Psoas muscle (tissue), 7 donors: ENCODE measurements at regions not wholly inside any gene's neighbourhood (a gene's known extent, or its start where the extent isn't known, plus 50 kb on each side); places are given as distances from the start of the nearest gene placed in this dataset.

Experiments used
- ATAC-seq, 4 donors: fragments of 200-7000 bp; cut with Tn5 transposase; one replicate each; pipeline ENCODE4 v1.9.1; 2020; ENCODE audit warnings: moderate library complexity in 3 of 4, mild to moderate bottlenecking in 2 of 4
- DNase-seq, 2 donors: peaks; one replicate each; pipeline ENCODE4 v3.0.0-alpha.2; 2020
- H3K27ac ChIP-seq: fragments of 200-600 bp; one replicate; pipeline ENCODE4 v1.8.0; 2022
- H3K27me3 ChIP-seq, 3 donors: fragments of 200-600 bp in 1 of 3; one replicate each; pipeline versions ENCODE4 v1.6.1 to v1.8.0; 2013 to 2022; ENCODE audit warnings: low read length in 2 of 3, mild to moderate bottlenecking in 2 of 3, moderate library complexity in 1 of 3; ENCODE audit not compliant: insufficient read depth in 3 of 3
- H3K36me3 ChIP-seq, 2 donors: fragments of 200-600 bp in 1 of 2; one replicate each; pipeline versions ENCODE4 v1.6.1 to v1.8.0; 2013 to 2022; ENCODE audit warnings: low read depth in 1 of 2, mild to moderate bottlenecking in 1 of 2, moderate library complexity in 1 of 2; ENCODE audit not compliant: insufficient read depth in 1 of 2
- H3K4me1 ChIP-seq: fragments of 200-600 bp; one replicate; pipeline ENCODE4 v1.8.0; 2022
- H3K4me3 ChIP-seq: fragments of 200-600 bp; one replicate; pipeline ENCODE4 v1.8.0; 2022; ENCODE audit warnings: mild to moderate bottlenecking
- H3K9me3 ChIP-seq: fragments of 200-600 bp; one replicate; pipeline ENCODE4 v1.8.0; 2022
- CTCF ChIP-seq: fragments of 200-600 bp; IDR thresholded peaks from one replicate; pipeline ENCODE4 v1.8.0; 2022; ENCODE audit warnings: antibody characterized with exemption
- WGBS, 3 donors: extraction: QIAGEN DNeasy Blood & Tissue Kit; methylation state at CpG; one replicate each; pipeline versions ENCODE4 v1.1.6 to v1.1.7; 2013; 5-methylcytosine and 5-hydroxymethylcytosine counted together
- intact Hi-C, 2 donors: fragments of 100-400 bp; cut with DNase I; formaldehyde crosslinking; loops; one replicate each; pipeline versions ENCODE4 v1.11.0 to v1.14.2; 2022
- donor health status: healthy with polysubstance abuse.
- donor health status: DM: no; HTN: no; CAD: no; lungs with moderate emphysema.
- donor health status: Bipolar disorder and iron deficiency.
- donor health status: healthy.
- donor health status: DM: yes; HTN: yes; CAD: no.
- donor health status: DM: no; HTN: no; CAD: no.
- donor health status: DM: yes; HTN: yes; CAD: no.

- H3K4me1 ChIP-seq: no peaks in the 10 kb centered on the region
- no peaks in the 10 kb centered on the region for H3K9me3 ChIP-seq
- no peak overlapping the region for H3K27ac ChIP-seq
- no peak for DNase-seq
- no peaks in the 10 kb centered on the region for H3K36me3 ChIP-seq
- intact Hi-C loops: no loop called here
- H3K4me3 ChIP-seq: no peak overlapping the region
- WGBS, 3 donors: 92 to 94% (median 93%) methylated on average over 7 of the region's 7 CpGs
- no peak for ATAC-seq
- no peak for TF ChIP-seq CTCF
- H3K27me3 ChIP-seq: no peaks in the 10 kb centered on the region
These were observed 504.2 kb upstream of the ID4 start for GRCh38 chr6:19332806-19333460.

GRCh38 chr6:19333936-19334335, 503.2 kb upstream of the ID4 start:
- Histone ChIP-seq H3K27me3 (no peaks in the 10 kb centered on the region), H3K9me3 (no peaks in the 10 kb centered on the region), H3K4me3 (no peak overlapping the region), H3K27ac (no peak overlapping the region), H3K4me1 (no peaks in the 10 kb centered on the region), H3K36me3 (no peaks in the 10 kb centered on the region)
- 83 to 89% (median 87%) methylated on average over 3 of the region's 3 CpGs for WGBS, 3 donors
- TF ChIP-seq CTCF: no peak
- intact Hi-C loops: no loop called here
- DNase-seq: no peak
- no peak for ATAC-seq

- intact Hi-C loops: no loop called here
- ATAC-seq: no peak
- DNase-seq: no peak
- Histone ChIP-seq H3K27ac (no peak overlapping the region), H3K9me3 (no peaks in the 10 kb centered on the region), H3K27me3 (no peaks in the 10 kb centered on the region), H3K4me3 (no peak overlapping the region), H3K4me1 (no peaks in the 10 kb centered on the region), H3K36me3 (no peaks in the 10 kb centered on the region)
- TF ChIP-seq CTCF: no peak
- WGBS, 3 donors: 84 to 86% (median 84%) methylated on average over 4 of the region's 4 CpGs
These were observed 500.6 kb upstream of the ID4 start for GRCh38 chr6:19336579-19336978.

- 78 to 93% (median 81%) methylated on average over 6 of the region's 6 CpGs for WGBS, 3 donors
- no peak for TF ChIP-seq CTCF
- no peak overlapping the region for H3K27ac ChIP-seq
- no peaks in the 10 kb centered on the region for H3K27me3 ChIP-seq
- intact Hi-C loops: no loop called here
- no peaks in the 10 kb centered on the region for H3K9me3 ChIP-seq
- H3K4me1 ChIP-seq: no peaks in the 10 kb centered on the region
- ATAC-seq (no peak), DNase-seq (no peak)
- H3K4me3 ChIP-seq: no peak overlapping the region
- H3K36me3 ChIP-seq: no peaks in the 10 kb centered on the region
These were observed 500.1 kb upstream of the ID4 start for GRCh38 chr6:19337101-19337500.

- H3K36me3 ChIP-seq: no peaks in the 10 kb centered on the region
- intact Hi-C loops: no loop called here
- no peak for TF ChIP-seq CTCF
- no peaks in the 10 kb centered on the region for H3K9me3 ChIP-seq
- 76 to 87% (median 86%) methylated on average over 1 of the region's 1 CpG for WGBS, 3 donors
- no peaks in the 10 kb centered on the region for H3K4me1 ChIP-seq
- no peaks in the 10 kb centered on the region for H3K27me3 ChIP-seq
- no peak overlapping the region for H3K4me3 ChIP-seq
- DNase-seq (no peak), ATAC-seq (no peak)
- no peak overlapping the region for H3K27ac ChIP-seq
These were observed 494.6 kb upstream of the ID4 start for GRCh38 chr6:19342616-19343015.
